Glomerular endothelial cell (primary cell): ENCODE measurements at regions not wholly inside any gene's neighbourhood (a gene's known extent, or its start where the extent isn't known, plus 50 kb on each side); places are given as distances from the start of the nearest gene placed in this dataset.

Source experiments
- DNase-seq: peaks from one replicate; pipeline ENCODE4 v3.0.0-alpha.2; 2011; ENCODE audit warnings: low read depth, low spot score; ENCODE audit errors: extremely low read depth

DNA sequence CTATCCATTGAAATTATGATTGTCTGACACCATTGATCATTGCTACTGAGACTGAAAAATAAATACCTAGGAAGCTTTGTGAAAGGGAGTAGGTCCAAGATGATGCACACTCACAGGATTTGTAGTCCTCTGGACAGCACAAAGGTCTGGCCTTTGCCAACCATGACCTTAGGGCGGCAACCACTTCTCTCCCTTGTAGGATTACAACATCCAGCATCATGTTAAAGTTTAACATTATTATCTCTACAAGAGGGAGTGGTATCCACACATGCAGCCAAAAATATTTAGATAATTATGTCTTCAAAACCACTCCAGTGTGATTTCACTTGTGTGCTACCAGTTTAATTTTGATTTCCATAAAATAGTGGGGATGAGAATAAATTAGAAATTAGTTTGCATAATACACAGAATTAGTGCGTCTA lies 51.1 kb upstream of the NHSL1 start:
- no peak for DNase-seq

- no peak for DNase-seq
These were observed 54.9 kb upstream of the NHSL1 start for GRCh38 chr6:138554146-138554545.

- no peak for DNase-seq
These were observed 56.2 kb upstream of the NHSL1 start for GRCh38 chr6:138555421-138555988.

DNA sequence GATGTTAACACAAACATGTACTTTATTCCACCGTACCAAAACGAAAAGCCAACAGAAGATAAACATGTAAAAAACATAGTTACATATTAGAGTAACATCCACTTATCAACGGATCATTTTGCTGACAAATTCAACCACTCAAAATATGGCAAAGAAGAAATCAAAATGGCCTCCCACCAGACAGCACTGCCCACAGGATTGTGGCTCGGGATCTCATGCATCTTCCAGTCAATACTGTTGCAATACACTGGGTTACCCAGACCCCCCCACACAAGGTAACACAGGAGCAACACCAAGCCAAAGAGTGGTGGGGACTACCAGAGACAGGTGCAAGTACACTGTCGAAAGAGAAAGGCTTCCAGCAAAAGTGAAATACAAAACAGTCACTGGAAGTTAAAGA lies 57.9 kb upstream of the NHSL1 start:
- DNase-seq = no peak

DNA sequence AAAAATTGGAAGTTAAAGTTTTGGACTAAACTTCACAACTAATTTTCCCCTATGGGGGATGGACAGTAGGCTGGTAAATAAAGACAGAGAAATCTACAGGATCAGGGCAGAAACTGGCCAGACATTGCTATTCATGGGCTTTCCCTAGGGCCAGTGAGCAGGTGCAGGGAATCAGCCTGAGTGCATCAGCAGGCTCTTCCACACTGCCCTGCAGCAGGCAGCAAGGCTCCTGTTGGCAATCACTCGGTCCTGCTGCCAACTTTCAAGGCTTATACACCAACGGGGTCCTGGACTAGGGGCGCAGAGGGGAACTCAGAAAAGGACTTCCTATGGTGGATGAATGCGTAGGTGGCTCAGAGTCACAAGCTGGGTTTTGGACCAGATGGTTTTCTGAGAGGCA lies 59.8 kb upstream of the NHSL1 start:
- DNase-seq = no peak

- no peak for DNase-seq
These were observed 61.0 kb upstream of the NHSL1 start for GRCh38 chr6:138560130-138560860.

DNA sequence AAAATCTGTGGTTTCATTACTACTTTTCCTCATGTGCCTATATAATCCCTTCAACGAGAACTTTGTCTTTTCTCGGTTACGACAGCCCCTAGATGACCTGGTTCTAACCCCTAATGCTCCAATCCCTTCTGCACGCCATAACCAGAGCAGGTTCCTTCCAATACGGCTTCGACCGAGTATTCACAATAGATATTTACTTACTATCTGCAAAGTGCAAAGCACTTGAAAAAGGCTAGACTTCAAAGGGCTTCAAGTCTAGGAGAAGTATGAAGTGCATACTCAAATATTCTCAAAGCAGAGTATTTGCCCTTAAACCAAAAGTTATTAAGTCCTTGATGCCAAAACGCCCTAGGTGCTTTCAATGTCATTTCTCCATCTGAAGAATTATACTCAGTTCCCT lies 63.4 kb upstream of the NHSL1 start:
- no peak for DNase-seq

- DNase-seq = no peak
These were observed 63.9 kb upstream of the NHSL1 start for GRCh38 chr6:138563231-138563630.

GRCh38 chr6:138563650-138564049 lies 64.4 kb upstream of the NHSL1 start:
- no peak for DNase-seq

DNA sequence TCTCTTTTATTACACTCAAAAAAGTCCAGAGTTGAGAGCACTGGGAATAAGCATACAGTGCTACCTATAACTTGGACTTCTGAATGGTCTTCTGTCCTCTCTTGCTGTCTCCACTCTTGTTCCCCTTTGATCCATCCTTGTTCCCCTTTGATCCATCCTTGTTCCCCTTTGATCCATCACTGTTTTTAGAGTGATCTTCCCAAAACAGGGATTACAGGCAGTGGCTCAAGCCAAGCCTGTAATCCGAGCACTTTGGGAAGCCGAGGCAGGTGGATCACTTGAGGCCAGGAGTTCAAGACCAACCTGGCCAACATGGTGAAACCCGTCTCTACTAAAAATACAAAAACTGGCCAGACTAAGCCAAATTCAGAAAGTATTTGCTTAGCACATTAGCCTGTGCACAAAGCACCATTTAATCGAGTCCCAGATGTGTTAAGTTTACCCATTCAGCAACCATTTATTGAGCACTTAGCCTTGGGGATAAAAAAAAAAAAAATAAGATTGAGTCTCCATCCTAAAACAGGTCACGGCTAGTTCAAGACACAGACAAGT lies 65.0 kb upstream of the NHSL1 start:
- DNase-seq = no peak

DNA sequence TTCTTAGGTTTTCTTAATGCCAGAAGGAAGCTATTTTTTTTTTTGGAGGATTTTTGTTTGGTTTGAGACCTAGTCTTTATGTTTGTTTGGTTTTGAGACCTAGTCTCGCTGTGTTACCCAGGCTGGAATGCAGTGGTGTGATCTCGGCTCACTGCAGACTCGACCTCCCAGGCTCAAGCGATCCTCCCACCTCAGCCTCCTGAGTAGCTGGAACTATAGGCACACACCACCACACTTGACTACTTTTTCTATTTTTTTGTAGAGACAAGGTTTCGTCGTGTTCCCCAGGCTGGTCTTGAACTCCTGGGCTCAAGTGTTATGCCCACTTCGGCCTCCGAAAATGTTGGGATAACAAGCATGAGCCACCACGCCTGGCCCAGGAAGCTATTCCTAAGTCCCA lies 67.8 kb upstream of the NHSL1 start:
- no peak for DNase-seq

DNA sequence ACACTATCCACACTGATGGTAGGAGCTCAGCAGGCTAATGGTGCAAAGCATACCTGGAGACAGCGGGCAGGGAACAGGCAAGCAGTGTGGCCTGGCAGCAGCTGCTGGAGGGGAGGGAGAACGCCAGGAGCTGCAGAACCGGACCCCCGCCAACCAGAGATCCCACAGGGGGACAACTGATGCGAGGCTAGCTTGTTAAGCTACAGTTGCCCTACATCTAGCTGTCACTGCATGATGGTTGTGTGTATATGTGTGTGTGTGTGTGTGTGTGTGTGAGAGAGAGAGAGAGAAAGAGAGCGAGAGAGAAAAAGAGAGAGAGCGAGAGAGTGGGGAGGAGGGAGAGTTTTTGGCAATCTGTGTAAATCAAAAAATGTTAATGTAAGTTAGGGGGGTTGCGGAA lies 69.7 kb upstream of the NHSL1 start:
- no peak for DNase-seq

- DNase-seq = no peak
These were observed 70.3 kb upstream of the NHSL1 start for GRCh38 chr6:138569554-138569953.

GRCh38 chr6:138569970-138570724 lies 70.9 kb upstream of the NHSL1 start:
- DNase-seq = no peak

- DNase-seq = no peak
These were observed 71.4 kb upstream of the NHSL1 start for GRCh38 chr6:138570725-138571029.

DNA sequence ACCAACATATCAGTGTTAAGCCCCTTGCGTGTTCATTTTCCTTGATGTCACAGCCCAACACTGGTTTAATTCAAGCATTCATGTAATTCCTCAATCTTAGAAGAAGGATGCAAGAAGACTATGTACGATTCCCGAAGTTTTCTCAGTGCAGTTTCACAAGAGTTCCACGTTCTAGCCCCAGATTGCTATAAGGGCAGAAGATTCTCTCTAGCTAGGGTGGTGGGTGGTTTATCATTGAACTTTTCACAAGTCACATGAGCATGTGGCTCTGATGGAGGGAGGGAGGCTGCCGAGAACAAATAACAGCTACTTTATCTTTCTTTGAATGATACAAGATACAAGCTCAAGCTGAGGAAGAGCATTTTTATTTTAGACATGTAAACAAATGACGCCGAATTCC lies 71.9 kb upstream of the NHSL1 start:
- DNase-seq = no peak

- no peak for DNase-seq
These were observed 72.4 kb upstream of the NHSL1 start for GRCh38 chr6:138571585-138572166.

DNA sequence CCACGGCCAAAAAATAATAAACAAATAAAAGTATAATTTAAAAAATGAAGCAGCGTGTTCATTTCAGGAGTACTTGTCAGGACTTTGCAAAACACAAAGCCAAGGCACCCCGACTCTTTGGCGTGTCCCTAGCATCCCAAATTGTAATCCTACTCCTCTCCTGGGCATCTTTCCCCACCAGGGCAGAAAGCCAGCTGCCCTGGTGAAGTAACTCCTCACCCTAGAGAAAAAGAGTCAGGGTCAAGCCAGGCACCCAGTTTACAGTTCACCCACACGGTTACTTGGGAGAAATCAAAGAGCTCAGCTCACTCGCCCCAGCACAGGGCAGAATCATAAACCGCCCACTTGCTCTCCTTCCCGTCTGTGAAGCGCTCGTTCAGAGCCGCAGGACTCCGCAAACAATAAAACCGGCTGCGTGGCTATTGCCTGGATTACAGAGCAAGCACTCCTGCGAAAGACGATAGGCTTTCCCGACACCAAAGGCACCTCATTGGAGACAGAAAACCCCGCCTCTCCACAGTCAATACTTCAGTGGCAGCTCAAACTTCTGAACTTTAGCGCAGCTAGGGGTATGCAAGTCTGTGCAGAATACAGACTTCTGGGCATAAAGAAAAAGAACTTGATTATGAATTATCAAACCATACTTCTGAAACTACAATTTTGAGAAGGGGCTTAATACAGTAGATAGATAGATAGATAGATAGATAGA lies 73.0 kb upstream of the NHSL1 start:
- DNase-seq = no peak

DNA sequence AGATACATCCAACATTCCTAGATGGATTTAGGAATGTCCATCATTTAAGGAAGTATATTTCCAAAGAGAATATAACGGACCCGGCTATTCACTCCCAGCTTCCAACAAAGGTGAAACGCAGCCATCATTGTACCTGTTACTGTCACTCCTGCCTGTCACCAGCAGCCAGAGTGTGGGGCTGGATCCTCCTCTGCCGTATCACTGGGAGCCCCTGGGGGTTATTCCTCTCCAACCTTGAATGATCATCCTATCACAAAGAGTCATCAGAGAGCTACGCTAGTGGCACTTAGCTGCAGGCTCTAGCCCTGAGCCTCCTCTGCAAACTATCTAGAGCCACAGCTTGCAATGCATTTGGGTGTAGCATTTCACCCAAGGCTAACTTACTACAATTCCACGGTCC lies 73.6 kb upstream of the NHSL1 start:
- DNase-seq = no peak

- no peak for DNase-seq
These were observed 76.0 kb upstream of the NHSL1 start for GRCh38 chr6:138575257-138575656.

DNA sequence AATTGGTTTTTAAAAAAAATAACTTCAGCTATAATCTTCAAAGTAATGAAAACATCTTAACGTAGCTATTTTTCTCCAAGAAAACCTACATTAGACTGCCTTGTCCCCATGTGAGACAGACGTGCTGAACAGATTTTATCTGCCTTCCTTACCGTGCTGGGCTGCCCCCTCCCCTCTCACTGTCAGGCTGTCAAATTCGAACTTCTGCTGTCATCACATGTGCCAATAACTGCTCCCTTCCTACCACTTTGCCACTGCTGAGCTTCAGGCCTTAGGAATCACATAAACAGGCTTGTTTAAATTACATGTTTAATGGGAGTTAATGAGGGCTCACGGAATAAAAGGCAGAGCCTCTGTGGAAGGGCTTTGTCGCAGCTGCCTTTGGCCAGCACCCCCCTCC lies 77.0 kb upstream of the NHSL1 start:
- DNase-seq = no peak
